Ectodermal cell (in vitro differentiated cells): ENCODE measurements at regions not wholly inside any gene's neighbourhood (a gene's known extent, or its start where the extent isn't known, plus 50 kb on each side); places are given as distances from the start of the nearest gene placed in this dataset.

Experiments used
- H3K27ac ChIP-seq: 2 replicates; pipeline ENCODE4 v1.7.0; 2013; ENCODE audit warnings: mild to moderate bottlenecking, low read depth, low read length; ENCODE audit not compliant: insufficient read depth, poor library complexity, severe bottlenecking
- H3K27me3 ChIP-seq: 2 replicates; pipeline ENCODE4 v1.7.0; 2013; ENCODE audit warnings: mild to moderate bottlenecking, low read length; ENCODE audit not compliant: insufficient read depth, control insufficient read depth, poor library complexity, severe bottlenecking
- H3K36me3 ChIP-seq: one replicate; pipeline ENCODE4 v1.7.0; 2013; ENCODE audit warnings: low read length; ENCODE audit not compliant: control insufficient read depth, insufficient read depth
- H3K4me1 ChIP-seq: one replicate; pipeline ENCODE4 v1.7.0; 2013; ENCODE audit warnings: low read length; ENCODE audit not compliant: control insufficient read depth, insufficient read depth
- H3K4me3 ChIP-seq: 2 replicates; pipeline ENCODE4 v1.7.0; 2013; ENCODE audit warnings: low read depth, low read length, control low read depth; ENCODE audit not compliant: insufficient read depth
- H3K9me3 ChIP-seq: 2 replicates; pipeline ENCODE4 v1.7.0; 2013; ENCODE audit warnings: mild to moderate bottlenecking, low read length, moderate library complexity; ENCODE audit not compliant: control insufficient read depth
- WGBS, 2 experiments: methylation state at CpG; one replicate each; pipeline ENCODE4 v1.1.7; 2013; ENCODE audit warnings: missing lambda C conversion rate in 2 of 2; 5-methylcytosine and 5-hydroxymethylcytosine counted together

DNA sequence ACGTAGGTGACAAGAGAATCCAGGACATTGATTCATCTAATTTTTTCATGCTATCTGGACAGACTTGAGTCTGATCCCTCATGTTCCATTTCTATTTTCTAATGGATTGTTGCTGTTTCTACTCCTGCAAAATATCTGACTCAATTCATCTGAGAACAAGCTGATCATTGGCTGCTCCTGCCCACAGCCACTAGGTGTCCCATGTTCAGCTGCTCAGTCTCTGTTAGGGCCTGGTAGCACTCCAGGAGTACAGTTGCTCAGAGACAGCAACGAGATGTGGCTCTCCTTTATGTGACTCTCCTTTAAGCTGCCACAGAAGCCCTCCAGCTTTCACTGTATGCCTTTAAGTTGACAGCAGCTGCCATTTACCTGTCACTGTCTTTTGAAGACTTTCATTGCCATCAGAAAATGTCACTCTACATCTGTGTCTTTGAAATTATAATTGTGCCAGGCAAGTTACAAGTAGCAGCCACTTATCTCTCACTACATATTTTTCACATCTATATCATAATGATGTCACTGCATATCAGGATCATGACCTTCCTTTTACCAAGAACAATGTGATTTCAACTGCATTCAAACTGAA, 1944.2 kb upstream of the NUDT12 start:
- Histone ChIP-seq H3K27ac (no peak overlapping the region), H3K27me3 (no peaks in the 10 kb centered on the region), H3K36me3 (no peaks in the 10 kb centered on the region), H3K9me3 (no peaks in the 10 kb centered on the region), H3K4me3 (no peak overlapping the region), H3K4me1 (no peaks in the 10 kb centered on the region)
- 63 to 67% methylated on average over 2 of the region's 2 CpGs for WGBS, 2 experiments

DNA sequence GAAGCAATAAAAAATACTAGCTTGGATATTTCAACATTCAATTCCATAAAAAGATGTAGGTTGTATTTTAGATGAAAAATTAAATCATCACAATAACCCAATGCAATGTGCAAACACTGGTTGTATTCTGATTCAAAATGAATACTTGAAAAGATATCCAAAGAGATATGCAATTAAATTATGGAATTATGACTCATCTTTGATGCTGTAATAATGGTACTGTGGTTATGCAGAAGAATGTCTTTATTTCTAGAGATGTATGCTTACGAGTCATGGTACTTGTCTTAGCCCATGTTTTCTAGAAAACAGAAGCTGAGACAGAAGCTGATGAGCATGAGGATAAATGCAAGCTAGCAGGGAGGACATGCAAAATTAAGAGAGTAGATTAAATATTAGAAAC, 1941.4 kb upstream of the NUDT12 start:
- WGBS, 2 experiments, result 86 to 100% methylated on average over 1 of the region's 1 CpG
- no peaks in the 10 kb centered on the region for H3K4me1 ChIP-seq

DNA sequence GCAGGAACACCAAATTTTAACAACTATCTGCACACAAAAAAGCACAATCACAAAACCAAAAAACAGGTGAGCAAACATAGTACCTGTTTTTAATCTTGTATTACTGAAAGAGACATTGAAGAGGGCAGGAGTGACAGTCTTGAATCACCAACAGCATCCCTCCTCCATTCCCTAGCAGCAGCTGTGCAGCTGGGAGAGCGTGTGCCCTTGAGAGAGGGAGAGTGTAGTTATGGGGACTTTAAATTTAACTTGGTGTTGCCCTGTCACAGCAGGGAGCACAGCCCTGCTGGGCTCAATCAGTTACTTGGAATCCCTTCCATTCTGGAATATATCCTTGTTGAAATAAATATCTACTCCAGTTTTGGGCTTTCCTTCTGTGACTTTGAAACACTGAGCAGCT, 1938.7 kb upstream of the NUDT12 start:
- H3K27ac ChIP-seq, result no peak overlapping the region
- WGBS, 2 experiments, result 67 to 78% methylated on average over 1 of the region's 1 CpG
- H3K27me3 ChIP-seq, result no peaks in the 10 kb centered on the region
- no peaks in the 10 kb centered on the region for H3K9me3 ChIP-seq
- no peaks in the 10 kb centered on the region for H3K36me3 ChIP-seq
- no peaks in the 10 kb centered on the region for H3K4me1 ChIP-seq
- no peak overlapping the region for H3K4me3 ChIP-seq

More for the DNA sequence above, 1941.4 kb upstream of the NUDT12 start:
- Histone ChIP-seq H3K9me3 (no peaks in the 10 kb centered on the region), H3K4me3 (no peak overlapping the region), H3K27me3 (no peaks in the 10 kb centered on the region), H3K27ac (no peak overlapping the region), H3K36me3 (no peaks in the 10 kb centered on the region)

DNA sequence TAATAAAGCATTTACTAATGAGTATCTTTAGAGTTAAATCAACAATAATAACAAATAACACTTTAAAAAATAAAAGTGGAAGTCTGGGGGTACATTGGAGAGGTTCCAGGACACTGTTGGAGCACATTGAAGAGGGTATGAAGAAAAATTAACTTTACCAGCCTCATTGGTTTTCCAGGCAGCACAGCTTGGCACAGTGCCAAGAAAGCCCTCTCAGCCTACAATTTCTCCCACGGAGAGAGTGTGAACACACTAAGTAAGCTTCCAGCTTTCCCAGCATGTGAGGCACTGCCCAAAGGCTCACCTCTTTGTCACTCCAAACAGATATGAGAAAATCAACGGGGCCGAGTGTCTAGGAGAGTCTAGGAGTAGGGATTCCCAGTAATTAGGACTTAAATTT, 1912.8 kb upstream of the NUDT12 start:
- 64 to 67% methylated on average over 3 of the region's 3 CpGs for WGBS, 2 experiments

DNA sequence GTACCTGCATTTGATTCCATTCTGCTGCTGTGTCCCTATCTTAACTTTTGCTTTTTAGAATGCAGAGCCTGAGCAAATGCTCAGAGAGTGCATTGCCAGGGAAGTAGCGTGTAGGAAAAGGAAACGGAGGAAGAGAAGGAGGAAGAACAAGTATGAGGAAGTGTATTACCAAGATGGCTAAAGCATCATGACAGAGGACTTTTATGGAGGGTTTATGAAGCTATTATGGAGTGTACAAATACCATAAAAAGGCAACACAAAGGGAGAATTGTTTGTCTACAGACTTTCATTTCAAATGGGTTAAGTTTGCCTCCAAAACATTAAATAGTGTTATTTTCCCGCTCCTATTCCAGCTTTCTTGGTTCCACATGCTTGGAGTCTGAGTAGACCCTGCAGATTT, 1899.8 kb upstream of the NUDT12 start:
- no peaks in the 10 kb centered on the region for H3K36me3 ChIP-seq
- no peak overlapping the region for H3K4me3 ChIP-seq
- no peaks in the 10 kb centered on the region for H3K27me3 ChIP-seq
- no peak overlapping the region for H3K27ac ChIP-seq
- 93 to 94% methylated on average over 3 of the region's 3 CpGs for WGBS, 2 experiments
- no peaks in the 10 kb centered on the region for H3K4me1 ChIP-seq
- no peaks in the 10 kb centered on the region for H3K9me3 ChIP-seq

More for the DNA sequence above, 1912.8 kb upstream of the NUDT12 start:
- Histone ChIP-seq H3K27me3 (no peaks in the 10 kb centered on the region), H3K4me1 (no peaks in the 10 kb centered on the region), H3K36me3 (no peaks in the 10 kb centered on the region), H3K27ac (no peak overlapping the region), H3K9me3 (no peaks in the 10 kb centered on the region), H3K4me3 (no peak overlapping the region)

DNA sequence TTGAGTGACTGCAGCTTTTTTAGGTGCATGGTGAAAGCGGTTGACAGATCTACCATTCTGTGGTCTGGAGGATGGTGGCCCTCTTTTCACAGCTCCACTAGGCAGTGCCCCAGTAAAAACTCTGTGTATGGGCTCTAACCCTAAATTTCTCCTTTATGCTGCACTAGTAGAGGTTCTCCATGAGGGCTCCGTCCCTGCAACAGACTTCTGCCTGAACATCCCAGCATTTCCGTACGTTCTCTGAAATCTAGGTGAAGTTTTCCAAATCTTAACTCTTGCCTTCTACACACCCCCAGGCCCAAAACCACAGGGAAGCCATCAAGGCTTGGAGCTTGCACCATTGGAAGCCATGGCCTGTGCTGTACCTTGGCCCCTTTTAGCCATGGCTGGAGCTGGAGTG, 1898.1 kb upstream of the NUDT12 start:
- Histone ChIP-seq H3K4me1 (no peaks in the 10 kb centered on the region), H3K36me3 (no peaks in the 10 kb centered on the region), H3K9me3 (no peaks in the 10 kb centered on the region), H3K27me3 (no peaks in the 10 kb centered on the region), H3K27ac (no peak overlapping the region), H3K4me3 (no peak overlapping the region)
- 91 to 92% methylated on average over 4 of the region's 4 CpGs for WGBS, 2 experiments

DNA sequence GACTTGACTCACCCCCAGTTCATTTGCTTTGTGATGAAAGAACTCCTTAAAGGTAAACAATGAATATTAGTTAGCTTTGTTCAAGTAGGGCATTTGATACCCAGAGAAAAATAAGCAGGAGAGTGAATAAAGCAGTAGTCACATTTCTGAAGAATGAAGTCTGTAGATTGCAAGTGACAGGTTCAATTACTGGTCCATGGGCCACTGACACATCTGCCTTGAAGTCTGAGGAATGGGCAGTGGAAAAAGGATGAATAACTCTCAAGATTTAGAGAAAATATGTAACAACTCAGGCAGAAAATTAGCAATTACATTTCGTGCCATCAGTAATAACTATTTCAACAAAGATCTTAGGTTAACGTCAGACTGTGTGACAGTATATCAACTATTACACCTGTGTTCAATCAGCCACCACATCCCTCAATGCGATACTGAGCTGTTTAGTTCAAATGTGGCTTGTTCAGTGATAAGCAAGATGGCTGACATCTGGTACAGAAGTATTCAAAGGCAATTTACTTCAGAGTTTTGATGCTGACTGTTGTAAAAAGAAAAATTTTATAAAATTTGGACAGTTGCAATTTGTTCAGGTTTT, 1890.7 kb upstream of the NUDT12 start:
- H3K36me3 ChIP-seq, result no peaks in the 10 kb centered on the region
- no peaks in the 10 kb centered on the region for H3K9me3 ChIP-seq
- 92 to 94% methylated on average over 3 of the region's 3 CpGs for WGBS, 2 experiments
- no peak overlapping the region for H3K4me3 ChIP-seq
- no peak overlapping the region for H3K27ac ChIP-seq
- H3K27me3 ChIP-seq, result no peaks in the 10 kb centered on the region
- H3K4me1 ChIP-seq, result no peaks in the 10 kb centered on the region

DNA sequence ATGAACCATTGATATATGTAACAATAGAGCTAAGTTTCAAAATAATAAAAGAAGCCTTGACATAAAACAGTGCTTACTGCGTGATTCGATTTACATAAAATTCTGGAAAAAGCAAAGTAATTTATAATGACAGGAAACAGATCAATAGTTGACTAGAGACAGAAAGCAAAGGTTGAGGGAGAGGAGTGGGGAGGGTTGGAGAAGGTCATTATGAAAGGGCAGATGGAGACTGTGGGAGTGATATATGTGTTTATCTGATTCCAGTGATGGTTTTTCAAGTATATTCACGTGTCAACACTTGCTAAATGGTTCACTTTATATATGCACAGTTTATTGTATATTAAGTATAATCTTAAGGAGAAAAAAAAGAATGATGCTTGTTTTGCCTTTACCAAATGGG, 1885.7 kb upstream of the NUDT12 start:
- no peak overlapping the region for H3K4me3 ChIP-seq
- no peaks in the 10 kb centered on the region for H3K9me3 ChIP-seq
- 94% methylated on average over 2 to 3 of the region's 3 CpGs for WGBS, 2 experiments
- no peaks in the 10 kb centered on the region for H3K4me1 ChIP-seq
- H3K27me3 ChIP-seq, result no peaks in the 10 kb centered on the region
- H3K27ac ChIP-seq, result no peak overlapping the region
- no peaks in the 10 kb centered on the region for H3K36me3 ChIP-seq

DNA sequence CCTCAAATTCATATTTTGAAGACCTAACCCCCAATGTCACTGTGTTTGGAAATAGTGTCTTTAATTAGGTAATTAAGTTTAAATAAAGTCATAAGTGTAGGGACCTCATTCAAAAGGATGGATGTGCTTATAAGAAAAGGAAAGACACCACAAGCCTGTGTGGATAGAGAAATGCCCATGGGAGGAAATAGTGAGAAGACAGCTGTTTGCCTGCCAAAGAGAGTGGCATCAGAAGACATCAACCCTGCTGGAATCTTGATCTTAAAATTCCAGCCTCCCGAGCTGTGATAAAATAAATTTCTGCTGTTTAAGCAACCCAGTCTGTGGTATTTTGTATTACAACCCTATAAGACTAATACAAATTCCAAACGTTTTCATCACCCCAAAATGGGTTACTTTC, 1867.9 kb upstream of the NUDT12 start:
- H3K4me3 ChIP-seq, result no peak overlapping the region
- H3K9me3 ChIP-seq, result no peaks in the 10 kb centered on the region
- H3K27me3 ChIP-seq, result no peaks in the 10 kb centered on the region
- H3K4me1 ChIP-seq, result no peaks in the 10 kb centered on the region
- WGBS, 2 experiments, result 72 to 73% methylated on average over 2 of the region's 2 CpGs
- H3K27ac ChIP-seq, result no peak overlapping the region
- H3K36me3 ChIP-seq, result no peaks in the 10 kb centered on the region

DNA sequence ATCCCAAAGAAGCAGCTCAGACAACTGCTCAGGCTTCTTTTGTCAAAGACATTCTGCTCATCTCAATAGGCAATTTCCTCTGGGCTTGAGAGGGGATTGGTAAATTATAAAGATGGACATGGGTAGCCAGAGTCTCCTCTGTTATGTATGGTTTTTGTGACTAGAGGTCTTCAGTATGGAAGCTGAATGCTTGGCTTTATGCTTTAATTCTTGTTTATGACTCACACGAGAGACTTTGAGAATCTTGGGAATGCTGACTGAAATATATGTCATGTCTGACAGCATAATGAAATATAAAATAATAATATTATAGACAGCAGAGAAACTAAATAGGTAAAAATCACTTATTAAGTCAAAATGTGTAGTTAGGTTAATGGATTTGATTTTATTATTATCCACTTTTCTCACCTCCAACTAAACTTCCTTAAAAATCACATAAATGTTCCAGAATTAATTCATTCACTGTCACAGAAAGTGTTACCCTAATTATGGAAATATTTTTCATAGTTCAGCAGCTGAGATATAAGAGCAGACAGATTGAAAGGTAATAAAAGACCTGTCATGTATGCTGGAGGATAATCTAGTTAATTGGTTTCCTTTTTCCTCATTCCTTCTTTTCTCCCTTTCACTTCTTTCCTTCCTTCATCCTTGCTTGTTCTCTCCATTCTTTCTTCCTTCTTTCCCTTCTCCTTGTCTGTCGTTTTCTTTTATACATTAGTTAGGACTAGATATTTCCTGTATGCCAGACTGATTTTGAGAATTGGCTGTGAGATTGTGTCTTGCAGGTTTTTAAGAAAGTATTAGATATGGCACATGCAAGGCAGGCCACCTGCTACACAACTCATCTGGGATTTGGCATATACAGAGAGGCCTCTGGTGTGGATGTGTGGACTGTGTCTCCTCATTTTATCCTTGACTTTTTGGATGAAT, 1866.1 kb upstream of the NUDT12 start:
- Histone ChIP-seq H3K9me3 (no peaks in the 10 kb centered on the region), H3K27me3 (no peaks in the 10 kb centered on the region), H3K4me1 (no peaks in the 10 kb centered on the region), H3K4me3 (no peak overlapping the region), H3K27ac (no peak overlapping the region), H3K36me3 (no peaks in the 10 kb centered on the region)
- WGBS, 2 experiments, result 75 to 100% methylated on average over 1 of the region's 2 CpGs
